Muscle of leg (tissue), 3 donors: ENCODE measurements at regions not wholly inside any gene's neighbourhood (a gene's known extent, or its start where the extent isn't known, plus 50 kb on each side); places are given as distances from the start of the nearest gene placed in this dataset.
A peak's percentile ranks its signal among the peaks of the same experiment; 100 is the strongest.
"Not testable (repeated sequence)": the region's sequence is repeated elsewhere in the genome, so short reads cannot be mapped to it uniquely, and the experiment has no call there.

Source experiments
- DNase-seq: peaks from one replicate; pipeline ENCODE4 v3.0.0; 2013
- H3K27ac ChIP-seq: one replicate; pipeline ENCODE4 v1.5.1; 2013; ENCODE audit warnings: mild to moderate bottlenecking, low read length, control low read depth
- H3K27me3 ChIP-seq: one replicate; pipeline ENCODE4 v1.6.1; 2013; ENCODE audit warnings: low read length; ENCODE audit not compliant: control insufficient read depth, insufficient read depth
- H3K36me3 ChIP-seq: one replicate; pipeline ENCODE4 v1.6.1; 2013; ENCODE audit warnings: low read length; ENCODE audit not compliant: control insufficient read depth, insufficient read depth
- H3K4me1 ChIP-seq: one replicate; pipeline ENCODE4 v1.6.1; 2013; ENCODE audit warnings: low read length; ENCODE audit not compliant: control insufficient read depth, insufficient read depth
- H3K4me3 ChIP-seq: one replicate; pipeline ENCODE4 v1.5.1; 2013; ENCODE audit warnings: low read length, control low read depth
- H3K9me3 ChIP-seq: replicated peaks from 2 replicates; pipeline ENCODE4 v1.6.1; 2013; ENCODE audit warnings: low read depth, low read length; ENCODE audit not compliant: control insufficient read depth
- WGBS: methylation state at CpG from one replicate; pipeline ENCODE4 v1.1.5; 2013; ENCODE audit warnings: missing lambda C conversion rate; ENCODE audit not compliant: insufficient coverage; 5-methylcytosine and 5-hydroxymethylcytosine counted together

- no peak overlapping the region for H3K27ac ChIP-seq
- peaks cover 9% of the 10 kb centered on the region for H3K4me1 ChIP-seq
- peaks cover 2% of the 10 kb centered on the region for H3K27me3 ChIP-seq
- peak; percentile 61 for DNase-seq
- H3K36me3 ChIP-seq, result no peaks in the 10 kb centered on the region
- H3K4me3 ChIP-seq, result no peak overlapping the region
- no peaks in the 10 kb centered on the region for H3K9me3 ChIP-seq
- WGBS, result 57% methylated on average over 1 of the region's 7 CpGs
These were observed 53.0 kb downstream of the ACTBL2 start for GRCh38 chr5:57429513-57430120.

- not testable (repeated sequence) for H3K4me1 ChIP-seq, H3K9me3 ChIP-seq, H3K4me3 ChIP-seq, H3K27ac ChIP-seq, H3K36me3 ChIP-seq, H3K27me3 ChIP-seq
- peak; percentile 67 for DNase-seq
- 60% methylated on average over 1 of the region's 2 CpGs for WGBS
These were observed 53.6 kb downstream of the ACTBL2 start for GRCh38 chr5:57429021-57429420.

- H3K9me3 ChIP-seq, result no peaks in the 10 kb centered on the region
- H3K4me3 ChIP-seq, result no peak overlapping the region
- H3K4me1 ChIP-seq, result no peaks in the 10 kb centered on the region
- 82% methylated on average over 15 of the region's 17 CpGs for WGBS
- no peak overlapping the region for H3K27ac ChIP-seq
- H3K36me3 ChIP-seq, result no peaks in the 10 kb centered on the region
- peak; percentile 51 for DNase-seq
- no peaks in the 10 kb centered on the region for H3K27me3 ChIP-seq
These were observed 59.6 kb downstream of the ACTBL2 start for GRCh38 chr5:57422993-57423392.

GRCh38 chr5:57422341-57422740 lies 60.3 kb downstream of the ACTBL2 start:
- DNase-seq, result no peak
- H3K4me1 ChIP-seq, result no peaks in the 10 kb centered on the region
- H3K36me3 ChIP-seq, result no peaks in the 10 kb centered on the region
- no peaks in the 10 kb centered on the region for H3K9me3 ChIP-seq
- 89% methylated on average over 21 of the region's 21 CpGs for WGBS
- H3K27ac ChIP-seq, result no peak overlapping the region
- H3K27me3 ChIP-seq, result no peaks in the 10 kb centered on the region
- H3K4me3 ChIP-seq, result no peak overlapping the region

- no CpG with 5 or more reads among the region's 3 CpGs for WGBS
These were observed 61.8 kb downstream of the ACTBL2 start for GRCh38 chr5:57420801-57421200.

GRCh38 chr5:57417971-57418370 lies 64.6 kb downstream of the ACTBL2 start:
- H3K4me1 ChIP-seq, result peaks cover 5% of the 10 kb centered on the region
- H3K36me3 ChIP-seq, result no peaks in the 10 kb centered on the region
- H3K4me3 ChIP-seq, result no peak overlapping the region
- no peaks in the 10 kb centered on the region for H3K27me3 ChIP-seq
- H3K9me3 ChIP-seq, result no peaks in the 10 kb centered on the region
- DNase-seq, result no peak
- no CpG with 5 or more reads among the region's 2 CpGs for WGBS
- H3K27ac ChIP-seq, result no peak overlapping the region

More at GRCh38 chr5:57420801-57421200, 61.8 kb downstream of the ACTBL2 start:
- peaks cover 5% of the 10 kb centered on the region for H3K4me1 ChIP-seq
- H3K9me3 ChIP-seq, result no peaks in the 10 kb centered on the region
- DNase-seq, result no peak
- H3K4me3 ChIP-seq, result no peak overlapping the region
- H3K27me3 ChIP-seq, result no peaks in the 10 kb centered on the region
- H3K27ac ChIP-seq, result no peak overlapping the region
- no peaks in the 10 kb centered on the region for H3K36me3 ChIP-seq

GRCh38 chr5:57417320-57417719 lies 65.3 kb downstream of the ACTBL2 start:
- 82% methylated on average over 4 of the region's 6 CpGs for WGBS
- Histone ChIP-seq H3K4me3 (no peak overlapping the region), H3K9me3 (no peaks in the 10 kb centered on the region), H3K4me1 (peaks cover 5% of the 10 kb centered on the region), H3K27ac (no peak overlapping the region), H3K36me3 (no peaks in the 10 kb centered on the region), H3K27me3 (no peaks in the 10 kb centered on the region)
- no peak for DNase-seq

GRCh38 chr5:57416278-57416994 lies 66.2 kb downstream of the ACTBL2 start:
- Histone ChIP-seq H3K9me3 (no peaks in the 10 kb centered on the region), H3K4me1 (peaks cover 5% of the 10 kb centered on the region), H3K27me3 (no peaks in the 10 kb centered on the region), H3K4me3 (no peak overlapping the region), H3K36me3 (no peaks in the 10 kb centered on the region), H3K27ac (no peak overlapping the region)
- DNase-seq, result peak; percentile 87
- 27% methylated on average over 4 of the region's 4 CpGs for WGBS

GRCh38 chr5:57414857-57415256 lies 67.8 kb downstream of the ACTBL2 start:
- Histone ChIP-seq H3K9me3 (no peaks in the 10 kb centered on the region), H3K4me1 (peaks cover 5% of the 10 kb centered on the region), H3K36me3 (no peaks in the 10 kb centered on the region), H3K4me3 (no peak overlapping the region), H3K27ac (no peak overlapping the region), H3K27me3 (no peaks in the 10 kb centered on the region)
- no CpG with 5 or more reads among the region's 2 CpGs for WGBS
- no peak for DNase-seq

- no peak for DNase-seq
- H3K9me3 ChIP-seq, result no peaks in the 10 kb centered on the region
- H3K4me1 ChIP-seq, result peaks cover 5% of the 10 kb centered on the region
- H3K4me3 ChIP-seq, result no peak overlapping the region
- H3K27me3 ChIP-seq, result no peaks in the 10 kb centered on the region
- no peak overlapping the region for H3K27ac ChIP-seq
- 73% methylated on average over 1 of the region's 3 CpGs for WGBS
- no peaks in the 10 kb centered on the region for H3K36me3 ChIP-seq
These were observed 68.4 kb downstream of the ACTBL2 start for GRCh38 chr5:57414191-57414590.
